DOHH2 (cell line): ENCODE measurements at regions not wholly inside any gene's neighbourhood (a gene's known extent, or its start where the extent isn't known, plus 50 kb on each side); places are given as distances from the start of the nearest gene placed in this dataset.

ENCODE experiments used
- CTCF ChIP-seq: fragments of 200-600 bp; sonication (generic); IDR thresholded peaks from one replicate; pipeline ENCODE4 v1.5.1; 2014; ENCODE audit warnings: antibody characterized with exemption, mild to moderate bottlenecking, low read depth, low read length; ENCODE audit not compliant: poor library complexity, severe bottlenecking
- EZH2phosphoT487 ChIP-seq: fragments of 200-600 bp; sonication (generic); IDR thresholded peaks from 2 replicates; pipeline ENCODE4 v1.6.1; 2017; ENCODE audit warnings: borderline replicate concordance, mild to moderate bottlenecking, antibody characterized with exemption, low read length, moderate library complexity, mixed read lengths

DNA sequence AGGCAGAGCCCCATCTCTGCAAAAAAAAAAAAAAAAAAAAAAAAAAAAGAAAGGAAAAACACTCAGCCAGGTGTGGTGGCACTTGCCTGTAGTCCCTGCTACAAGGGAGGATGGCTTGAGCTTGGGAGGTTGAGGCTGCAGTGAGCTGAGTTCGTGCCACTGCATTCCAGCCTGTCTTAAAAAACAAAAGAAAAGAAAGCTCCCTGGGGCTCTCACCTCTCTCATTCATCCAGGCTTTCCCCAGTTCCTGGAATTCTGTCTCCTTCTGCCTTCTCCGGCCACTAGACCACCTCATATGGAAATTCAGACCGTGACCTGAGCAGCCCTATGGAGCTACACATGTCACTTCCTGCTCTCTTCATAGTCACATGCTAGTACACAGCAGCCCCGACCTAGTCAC lies 101.1 kb upstream of the TAB2 start:
- TF ChIP-seq CTCF (no peak), EZH2phosphoT487 (no peak)
